ENCODE measurements at regions not wholly inside any gene's neighbourhood (a gene's known extent, or its start where the extent isn't known, plus 50 kb on each side); places are given as distances from the start of the nearest gene placed in this dataset.

DNA sequence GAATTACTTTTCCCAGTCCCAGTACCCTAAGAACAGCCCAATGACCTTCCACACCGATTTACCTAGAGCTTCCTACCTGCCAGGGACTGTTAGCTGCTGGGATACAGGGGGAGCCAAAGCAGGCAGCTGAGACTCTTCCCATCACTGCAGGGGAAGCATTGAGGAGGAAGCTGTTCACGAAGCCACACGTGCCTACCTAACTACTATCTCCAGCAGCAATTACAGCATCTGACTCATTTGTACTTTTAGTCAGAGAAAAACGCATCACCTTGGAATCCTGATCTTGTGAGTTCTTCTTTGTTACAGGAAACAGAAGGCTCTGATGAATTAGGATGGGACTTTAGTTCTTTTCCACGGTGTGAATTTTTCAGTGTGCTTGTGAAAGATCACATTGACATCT, 113.7 kb upstream of the DHX40 start:
- TF ChIP-seq, protein P1, sequence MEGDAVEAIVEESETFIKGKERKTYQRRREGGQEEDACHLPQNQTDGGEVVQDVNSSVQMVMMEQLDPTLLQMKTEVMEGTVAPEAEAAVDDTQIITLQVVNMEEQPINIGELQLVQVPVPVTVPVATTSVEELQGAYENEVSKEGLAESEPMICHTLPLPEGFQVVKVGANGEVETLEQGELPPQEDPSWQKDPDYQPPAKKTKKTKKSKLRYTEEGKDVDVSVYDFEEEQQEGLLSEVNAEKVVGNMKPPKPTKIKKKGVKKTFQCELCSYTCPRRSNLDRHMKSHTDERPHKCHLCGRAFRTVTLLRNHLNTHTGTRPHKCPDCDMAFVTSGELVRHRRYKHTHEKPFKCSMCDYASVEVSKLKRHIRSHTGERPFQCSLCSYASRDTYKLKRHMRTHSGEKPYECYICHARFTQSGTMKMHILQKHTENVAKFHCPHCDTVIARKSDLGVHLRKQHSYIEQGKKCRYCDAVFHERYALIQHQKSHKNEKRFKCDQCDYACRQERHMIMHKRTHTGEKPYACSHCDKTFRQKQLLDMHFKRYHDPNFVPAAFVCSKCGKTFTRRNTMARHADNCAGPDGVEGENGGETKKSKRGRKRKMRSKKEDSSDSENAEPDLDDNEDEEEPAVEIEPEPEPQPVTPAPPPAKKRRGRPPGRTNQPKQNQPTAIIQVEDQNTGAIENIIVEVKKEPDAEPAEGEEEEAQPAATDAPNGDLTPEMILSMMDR (IDR thresholded peaks at IDR 0.05; ENCODE audit: unreplicated experiment): no peak
- Mint-ChIP-seq H3K4me3 (no peak overlapping the region), H3K36me3 (no peaks in the 10 kb centered on the region), H3K4me1 (no peaks in the 10 kb centered on the region), H3K27me3 (ENCODE audit: low read depth) (peaks cover 3% of the 10 kb centered on the region), H3K27ac (no peak overlapping the region), H3K9me3 (no peaks in the 10 kb centered on the region)
- no peak for DNase-seq (ENCODE audit: low spot score in 2 of 2, unreplicated experiment in 2 of 2)

GRCh38 chr17:59454633-59455105, 110.7 kb upstream of the DHX40 start:
- H3K4me3 Mint-ChIP-seq: no peak overlapping the region
- no peaks in the 10 kb centered on the region for H3K9me3 Mint-ChIP-seq
- H3K27ac Mint-ChIP-seq: no peak overlapping the region
- H3K4me1 Mint-ChIP-seq: no peaks in the 10 kb centered on the region
- no peaks in the 10 kb centered on the region for H3K36me3 Mint-ChIP-seq
- peaks cover 3% of the 10 kb centered on the region for H3K27me3 Mint-ChIP-seq (ENCODE audit: low read depth)
- DNase-seq (ENCODE audit: low spot score in 2 of 2, unreplicated experiment in 2 of 2): no peak
- TF ChIP-seq, protein P1 (IDR thresholded peaks at IDR 0.05; ENCODE audit: unreplicated experiment): no peak

- H3K9me3 Mint-ChIP-seq: no peaks in the 10 kb centered on the region
- no peak overlapping the region for H3K4me3 Mint-ChIP-seq
- no peaks in the 10 kb centered on the region for H3K36me3 Mint-ChIP-seq
- TF ChIP-seq, protein P1 (IDR thresholded peaks at IDR 0.05; ENCODE audit: unreplicated experiment): no peak
- no peaks in the 10 kb centered on the region for H3K4me1 Mint-ChIP-seq
- no peak for DNase-seq (ENCODE audit: low spot score in 2 of 2, unreplicated experiment in 2 of 2)
- H3K27me3 Mint-ChIP-seq (ENCODE audit: low read depth): peaks cover 2% of the 10 kb centered on the region
- no peak overlapping the region for H3K27ac Mint-ChIP-seq
These were observed 109.0 kb upstream of the DHX40 start for GRCh38 chr17:59456428-59456827.

DNA sequence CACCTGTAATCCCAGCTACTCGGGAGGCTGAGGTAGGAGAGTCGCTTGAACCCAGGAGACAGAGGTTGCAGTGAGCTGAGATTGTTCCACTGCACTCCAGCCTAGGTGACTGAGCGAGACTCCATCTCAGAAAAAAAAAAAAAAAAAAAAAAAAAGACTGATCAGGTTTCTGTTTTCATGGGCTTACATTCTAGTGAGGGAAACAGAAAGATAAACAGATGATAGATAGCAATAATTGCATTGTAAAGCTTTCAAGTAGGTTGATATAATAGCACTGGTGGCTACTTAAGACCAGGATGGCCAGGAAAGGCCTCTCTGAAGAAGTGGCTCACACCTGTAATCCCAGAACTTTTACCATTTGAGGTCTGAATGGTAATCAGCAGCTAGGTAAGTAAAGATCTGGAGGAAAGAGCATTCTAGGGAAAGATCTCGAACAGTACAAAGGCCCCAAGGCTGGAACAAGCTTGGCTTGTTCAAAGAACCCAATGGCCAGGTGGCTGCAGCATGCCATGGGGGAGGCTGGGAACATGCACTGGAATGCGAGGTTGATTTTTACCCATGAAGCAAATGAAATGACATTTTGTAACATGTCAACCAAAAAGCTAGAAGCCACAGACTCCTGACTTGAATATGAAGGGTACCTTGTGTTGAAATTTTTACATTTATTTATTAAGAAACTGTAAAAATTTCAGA, 108.3 kb upstream of the DHX40 start:
- no peak for DNase-seq (ENCODE audit: low spot score in 2 of 2, unreplicated experiment in 2 of 2)
- no peaks in the 10 kb centered on the region for H3K27me3 Mint-ChIP-seq (ENCODE audit: low read depth)
- H3K36me3 Mint-ChIP-seq: no peaks in the 10 kb centered on the region
- H3K4me3 Mint-ChIP-seq: no peak overlapping the region
- H3K27ac Mint-ChIP-seq: no peak overlapping the region
- H3K9me3 Mint-ChIP-seq: no peaks in the 10 kb centered on the region
- TF ChIP-seq, protein P1 (IDR thresholded peaks at IDR 0.05; ENCODE audit: unreplicated experiment): no peak
- no peaks in the 10 kb centered on the region for H3K4me1 Mint-ChIP-seq

DNA sequence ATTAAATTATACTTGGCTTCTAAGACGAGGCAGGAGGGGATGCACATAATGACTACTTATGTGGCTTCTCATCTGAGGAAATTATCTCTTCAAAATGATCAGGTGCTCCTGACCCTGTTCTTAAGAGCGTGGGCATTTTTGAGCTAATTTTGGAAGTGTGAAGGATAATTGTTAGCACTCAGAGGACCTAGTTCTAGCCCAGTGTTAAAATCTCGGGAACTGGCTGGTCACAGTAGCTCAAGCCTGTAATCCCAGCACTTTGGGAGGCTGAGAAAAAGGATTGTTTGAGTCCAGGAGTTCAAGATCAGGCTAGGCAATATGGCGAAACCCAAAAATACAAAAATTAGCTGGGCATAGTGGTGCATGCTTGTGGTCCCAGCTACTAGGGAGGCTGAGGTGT, 103.0 kb upstream of the DHX40 start:
- Mint-ChIP-seq H3K36me3 (no peaks in the 10 kb centered on the region), H3K4me1 (no peaks in the 10 kb centered on the region), H3K4me3 (no peak overlapping the region), H3K27me3 (ENCODE audit: low read depth) (no peaks in the 10 kb centered on the region), H3K9me3 (no peaks in the 10 kb centered on the region), H3K27ac (no peak overlapping the region)
- TF ChIP-seq, protein P1 (IDR thresholded peaks at IDR 0.05; ENCODE audit: unreplicated experiment): no peak
- no peak for DNase-seq (ENCODE audit: low spot score in 2 of 2, unreplicated experiment in 2 of 2)

All from mesothelial cell of epicardium (in vitro differentiated cells).